ENCODE measurements at regions not wholly inside any gene's neighbourhood (a gene's known extent, or its start where the extent isn't known, plus 50 kb on each side); places are given as distances from the start of the nearest gene placed in this dataset.
"Not testable (repeated sequence)": the region's sequence is repeated elsewhere in the genome, so short reads cannot be mapped to it uniquely, and the experiment has no call there.

- DNase-seq (ENCODE audit: low read depth) = no peak
Observed at GRCh38 chr5:121319292-121319691, 532.4 kb upstream of the FTMT start.

GRCh38 chr5:121325930-121326329 is 525.8 kb upstream of the FTMT start:
- no peak for DNase-seq (ENCODE audit: low read depth)

- DNase-seq (ENCODE audit: low read depth) = no peak
Observed at GRCh38 chr5:121350181-121350930, 501.3 kb upstream of the FTMT start.

GRCh38 chr5:121366515-121366914 is 485.2 kb upstream of the FTMT start:
- DNase-seq (ENCODE audit: low read depth) = no peak

GRCh38 chr5:121373371-121373770 is 478.3 kb upstream of the FTMT start:
- no peak for DNase-seq (ENCODE audit: low read depth)

- no peak for DNase-seq (ENCODE audit: low read depth)
Observed at GRCh38 chr5:121377461-121377860, 474.2 kb upstream of the FTMT start.

- DNase-seq (ENCODE audit: low read depth) = no peak
Observed at GRCh38 chr5:121378046-121378445, 473.6 kb upstream of the FTMT start.

GRCh38 chr5:121378559-121379359 is 472.9 kb upstream of the FTMT start:
- no peak for DNase-seq (ENCODE audit: low read depth)

GRCh38 chr5:121380066-121380465 is 471.6 kb upstream of the FTMT start:
- no peak for DNase-seq (ENCODE audit: low read depth)

GRCh38 chr5:121384359-121384758 is 467.3 kb upstream of the FTMT start:
- DNase-seq (ENCODE audit: low read depth) = no peak

- DNase-seq (ENCODE audit: low read depth) = no peak
Observed at GRCh38 chr5:121386334-121386733, 465.3 kb upstream of the FTMT start.

GRCh38 chr5:121396716-121397115 is 455.0 kb upstream of the FTMT start:
- DNase-seq (ENCODE audit: low read depth) = no peak

- no peak for DNase-seq (ENCODE audit: low read depth)
Observed at GRCh38 chr5:121399879-121400278, 451.8 kb upstream of the FTMT start.

GRCh38 chr5:121408778-121409177 is 442.9 kb upstream of the FTMT start:
- DNase-seq (ENCODE audit: low read depth) = no peak

GRCh38 chr5:121415270-121415669 is 436.4 kb upstream of the FTMT start:
- DNase-seq (ENCODE audit: low read depth) = no peak

GRCh38 chr5:121421646-121422045 is 430.0 kb upstream of the FTMT start:
- DNase-seq (ENCODE audit: low read depth) = no peak

- no peak for DNase-seq (ENCODE audit: low read depth)
Observed at GRCh38 chr5:121424976-121425375, 426.7 kb upstream of the FTMT start.

GRCh38 chr5:121426153-121426552 is 425.5 kb upstream of the FTMT start:
- DNase-seq (ENCODE audit: low read depth) = no peak

GRCh38 chr5:121429761-121430160 is 421.9 kb upstream of the FTMT start:
- DNase-seq (ENCODE audit: low read depth) = no peak

- no peak for DNase-seq (ENCODE audit: low read depth)
Observed at GRCh38 chr5:121430538-121430937, 421.1 kb upstream of the FTMT start.

- DNase-seq (ENCODE audit: low read depth) = no peak
Observed at GRCh38 chr5:121445511-121445910, 406.2 kb upstream of the FTMT start.

GRCh38 chr5:121462441-121462840 is 389.2 kb upstream of the FTMT start:
- no peak for DNase-seq (ENCODE audit: low read depth)

GRCh38 chr5:121471222-121471621 is 380.5 kb upstream of the FTMT start:
- DNase-seq (ENCODE audit: low read depth) = not testable (repeated sequence)

Measured in forelimb muscle (tissue), 1 donor.